GM12873 (cell line): ENCODE measurements at regions not wholly inside any gene's neighbourhood (a gene's known extent, or its start where the extent isn't known, plus 50 kb on each side); places are given as distances from the start of the nearest gene placed in this dataset.
A peak's percentile ranks its signal among the peaks of the same experiment; 100 is the strongest.

ENCODE experiments used
- CTCF ChIP-seq: IDR thresholded peaks from 2 replicates; pipeline ENCODE4 v1.5.1; 2012; ENCODE audit warnings: low read depth, mild to moderate bottlenecking, moderate library complexity, low read length, control low read depth; ENCODE audit not compliant: insufficient read depth; ENCODE audit errors: missing control alignments

GRCh38 chr6:129947797-129948196 is 70.6 kb upstream of the L3MBTL3 start:
- TF ChIP-seq CTCF, result no peak

GRCh38 chr6:129946439-129947140 is 71.8 kb upstream of the L3MBTL3 start:
- no peak for TF ChIP-seq CTCF

- no peak for TF ChIP-seq CTCF
Observed at GRCh38 chr6:129943637-129944271, 74.6 kb upstream of the L3MBTL3 start.

- no peak for TF ChIP-seq CTCF
Observed at GRCh38 chr6:129940454-129941195, 77.8 kb upstream of the L3MBTL3 start.

- TF ChIP-seq CTCF, result no peak
Observed at GRCh38 chr6:129938249-129939020, 77.3 kb upstream of the TMEM244 start.

- TF ChIP-seq CTCF, result peak; percentile 67
Observed at GRCh38 chr6:129936329-129937165, 75.4 kb upstream of the TMEM244 start.
